DMS 273 (cell line): ENCODE measurements at regions not wholly inside any gene's neighbourhood (a gene's known extent, or its start where the extent isn't known, plus 50 kb on each side); places are given as distances from the start of the nearest gene placed in this dataset.
A peak's percentile ranks its signal among the peaks of the same experiment; 100 is the strongest.

ENCODE experiments used
- DNase-seq: peaks from one replicate; lab custom pipeline; 2025; ENCODE audit not compliant: unreplicated experiment; lab: John Stamatoyannopoulos, UW

- no peak for DNase-seq
Observed at GRCh38 chr2:21281384-21281783, 157.6 kb downstream of the TDRD15 start.

GRCh38 chr2:21281791-21282514, 158.2 kb downstream of the TDRD15 start:
- DNase-seq, result peak; percentile 12

GRCh38 chr2:21282515-21282898, 158.7 kb downstream of the TDRD15 start:
- DNase-seq, result no peak

GRCh38 chr2:21288299-21288698, 164.5 kb downstream of the TDRD15 start:
- no peak for DNase-seq

- DNase-seq, result no peak
Observed at GRCh38 chr2:21288739-21289520, 165.2 kb downstream of the TDRD15 start.

GRCh38 chr2:21289551-21289950, 165.8 kb downstream of the TDRD15 start:
- no peak for DNase-seq

- no peak for DNase-seq
Observed at GRCh38 chr2:21289989-21290388, 166.2 kb downstream of the TDRD15 start.

- no peak for DNase-seq
Observed at GRCh38 chr2:21291426-21291825, 167.7 kb downstream of the TDRD15 start.

GRCh38 chr2:21294446-21294845, 170.7 kb downstream of the TDRD15 start:
- no peak for DNase-seq

GRCh38 chr2:21299411-21299810, 175.6 kb downstream of the TDRD15 start:
- DNase-seq, result no peak

GRCh38 chr2:21301871-21302455, 178.2 kb downstream of the TDRD15 start:
- DNase-seq, result no peak

- no peak for DNase-seq
Observed at GRCh38 chr2:21303876-21304275, 180.1 kb downstream of the TDRD15 start.

- DNase-seq, result no peak
Observed at GRCh38 chr2:21305581-21305980, 181.8 kb downstream of the TDRD15 start.

- no peak for DNase-seq
Observed at GRCh38 chr2:21306235-21306634, 182.5 kb downstream of the TDRD15 start.

- no peak for DNase-seq
Observed at GRCh38 chr2:21307037-21307436, 183.3 kb downstream of the TDRD15 start.

GRCh38 chr2:21310493-21310892, 186.7 kb downstream of the TDRD15 start:
- no peak for DNase-seq

- no peak for DNase-seq
Observed at GRCh38 chr2:21314322-21314835, 190.6 kb downstream of the TDRD15 start.

GRCh38 chr2:21317131-21317530, 193.4 kb downstream of the TDRD15 start:
- DNase-seq, result peak; percentile 84

GRCh38 chr2:21318263-21318662, 194.5 kb downstream of the TDRD15 start:
- DNase-seq, result no peak

- DNase-seq, result peak; percentile 38
Observed at GRCh38 chr2:21326152-21326551, 202.4 kb downstream of the TDRD15 start.

- no peak for DNase-seq
Observed at GRCh38 chr2:21328177-21328576, 204.4 kb downstream of the TDRD15 start.
